Omental fat pad (tissue), 3 donors: ENCODE measurements at regions not wholly inside any gene's neighbourhood (a gene's known extent, or its start where the extent isn't known, plus 50 kb on each side); places are given as distances from the start of the nearest gene placed in this dataset.

ENCODE experiments used
- ATAC-seq: fragments of 150-250 bp; one replicate; pipeline ENCODE4 v1.9.1; 2016; ENCODE audit warnings: mild to moderate bottlenecking, moderate library complexity; ENCODE audit not compliant: low FRiP score
- DNase-seq: peaks from one replicate; pipeline ENCODE4 v3.0.0-alpha.2; 2019; ENCODE audit warnings: low spot score
- CTCF ChIP-seq, 3 donors: fragments of 450-650 bp; IDR thresholded peaks; one replicate each; pipeline ENCODE4 v1.5.1; 2016 to 2017; ENCODE audit warnings: antibody characterized with exemption in 3 of 3, mild to moderate bottlenecking in 3 of 3, moderate library complexity in 2 of 3

GRCh38 chr14:61636291-61636690, 59.0 kb upstream of the HIF1A start:
- no peak for ATAC-seq
- TF ChIP-seq CTCF (IDR thresholded peaks at IDR 0.05): no peak
- DNase-seq: no peak

DNA sequence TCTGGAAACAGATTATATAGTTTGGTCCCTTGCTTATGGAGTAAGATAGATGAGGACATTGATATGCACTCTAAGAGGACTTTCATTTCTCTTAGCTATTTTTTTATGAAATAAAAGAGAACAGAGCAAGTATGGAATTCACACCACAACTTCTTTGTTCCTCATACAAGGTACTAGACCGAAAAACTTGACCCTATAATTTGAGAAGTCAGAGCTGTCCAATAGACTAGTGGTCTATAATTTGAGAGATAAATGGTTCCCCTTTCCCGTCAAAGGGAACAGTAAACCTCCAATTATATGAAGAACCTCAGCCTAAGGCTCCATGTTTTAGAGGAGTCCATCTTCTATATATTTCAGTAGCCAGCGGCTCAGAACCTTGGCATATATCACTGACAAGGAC, 58.5 kb upstream of the HIF1A start:
- no peak for TF ChIP-seq CTCF (IDR thresholded peaks at IDR 0.05)
- ATAC-seq (no peak), DNase-seq (no peak)

DNA sequence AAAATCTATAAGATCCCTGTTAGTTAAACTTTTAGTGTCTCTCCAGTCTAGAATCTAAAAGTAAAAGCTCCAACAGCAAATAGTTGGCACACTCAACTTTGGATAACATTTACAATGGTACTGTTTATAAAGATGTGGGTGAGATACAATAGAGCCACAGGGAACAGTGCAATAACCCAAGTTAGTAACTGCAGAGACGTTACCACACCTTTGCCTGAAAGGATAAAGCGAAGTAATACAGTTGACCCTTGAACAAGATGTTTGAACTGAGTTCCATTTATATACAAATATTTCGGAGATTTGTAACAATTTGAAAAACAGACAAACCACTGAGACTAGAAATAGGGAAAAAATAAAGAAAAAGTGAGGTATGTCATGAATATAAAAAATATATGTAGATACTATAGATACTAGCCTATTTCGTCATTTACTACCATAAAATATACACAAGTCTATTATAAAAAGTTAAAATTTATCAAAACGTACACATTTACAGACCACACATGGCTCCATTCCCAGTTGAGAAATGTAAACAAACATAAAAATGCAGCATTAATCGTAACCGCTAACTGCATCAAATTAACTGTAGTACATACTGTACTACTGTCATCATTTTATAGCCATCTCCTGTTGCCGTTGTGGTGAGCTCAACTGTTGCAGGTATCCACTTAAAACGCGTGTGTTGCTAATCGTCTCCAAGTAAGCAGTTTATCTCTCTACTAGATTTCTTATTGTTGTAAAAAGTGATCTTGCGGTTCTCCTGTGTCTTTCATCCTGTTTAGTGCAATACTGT, 56.5 kb upstream of the HIF1A start:
- DNase-seq (no peak), ATAC-seq (no peak)
- no peak for TF ChIP-seq CTCF (IDR thresholded peaks at IDR 0.05)

DNA sequence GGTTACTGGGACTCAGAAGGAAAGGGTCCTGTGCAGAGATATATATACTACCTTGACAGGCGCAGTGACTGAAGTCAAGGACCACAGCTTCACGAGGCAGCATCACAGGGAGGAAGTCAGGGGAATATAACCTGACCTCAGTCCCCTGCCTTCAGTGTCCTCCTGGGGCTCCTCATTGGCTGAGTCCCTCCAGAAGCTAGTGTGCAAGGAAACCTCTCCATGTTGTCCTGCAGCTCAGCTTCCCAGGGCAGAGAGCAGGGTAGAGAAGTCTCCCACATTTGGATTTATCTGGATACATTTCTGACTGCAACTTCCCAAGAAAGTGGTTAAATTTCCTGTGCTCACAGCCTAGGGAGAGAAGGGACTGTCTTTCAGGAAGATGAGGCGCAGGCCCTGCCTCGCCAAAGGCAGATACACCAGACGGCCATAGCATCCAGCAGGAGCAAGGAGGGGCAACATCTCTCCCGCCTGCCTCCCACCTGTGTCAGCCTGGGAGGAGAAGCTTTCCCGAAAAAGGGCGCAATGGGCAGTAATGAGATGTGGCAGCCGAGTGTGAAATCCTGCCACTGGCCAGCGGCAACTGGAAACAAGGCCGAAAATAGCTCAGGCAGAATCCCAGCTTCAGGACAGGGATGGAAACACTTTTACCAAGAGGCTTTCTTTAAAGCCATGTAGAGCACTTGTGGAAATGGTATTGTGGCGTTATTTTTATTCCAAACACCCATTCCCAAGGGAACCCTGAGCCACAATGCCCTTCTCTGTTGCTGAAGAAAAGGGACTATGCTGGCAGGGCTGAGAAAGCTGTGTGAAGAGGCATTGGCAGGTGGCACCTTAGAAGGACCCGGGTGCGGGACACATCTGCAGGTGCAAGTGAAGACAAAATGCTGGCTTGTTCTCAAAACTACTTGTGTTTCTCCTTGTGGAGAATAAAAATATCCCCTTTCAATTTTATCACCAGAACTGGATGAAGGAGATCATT, 54.9 kb upstream of the HIF1A start:
- no peak for TF ChIP-seq CTCF (IDR thresholded peaks at IDR 0.05)
- ATAC-seq: no peak
- DNase-seq: no peak

DNA sequence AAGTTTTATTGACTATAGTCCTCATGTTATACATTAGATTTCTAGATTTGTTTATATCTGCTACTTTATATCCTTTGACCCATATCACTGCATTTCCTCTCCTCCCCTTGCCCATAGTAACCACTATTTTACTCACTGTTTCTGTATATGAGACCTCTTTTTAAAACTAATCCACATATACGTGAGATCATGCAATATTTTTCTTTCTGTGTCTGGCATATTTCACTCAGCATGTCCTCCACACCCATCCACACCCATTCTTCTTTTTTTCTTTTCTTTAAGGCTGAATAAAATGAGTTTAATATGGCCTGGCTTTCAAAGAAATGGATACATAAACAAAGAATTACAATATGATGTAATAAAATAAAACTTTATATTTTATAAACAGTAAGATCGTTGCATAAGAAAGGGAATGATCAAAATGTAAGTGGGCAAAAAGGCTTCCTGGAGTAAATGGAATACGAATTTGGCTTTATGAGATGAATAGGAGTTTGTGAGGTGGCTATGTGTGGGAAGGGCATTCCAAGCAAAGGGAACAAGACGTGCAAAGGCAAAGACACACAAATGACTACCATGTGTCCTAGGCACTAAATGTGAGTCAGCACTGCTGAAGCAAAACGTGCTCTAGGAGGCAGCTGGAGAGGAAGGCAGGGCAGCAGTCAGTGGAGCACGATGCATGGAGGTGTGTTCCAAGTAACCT, 53.2 kb upstream of the HIF1A start:
- no peak for TF ChIP-seq CTCF (IDR thresholded peaks at IDR 0.05)
- ATAC-seq (no peak), DNase-seq (no peak)

GRCh38 chr14:61642614-61642982, 52.7 kb upstream of the HIF1A start:
- ATAC-seq (no peak), DNase-seq (no peak)
- no peak for TF ChIP-seq CTCF (IDR thresholded peaks at IDR 0.05)
